Superior temporal gyrus (tissue), 1 donor: ENCODE measurements at regions not wholly inside any gene's neighbourhood (a gene's known extent, or its start where the extent isn't known, plus 50 kb on each side); places are given as distances from the start of the nearest gene placed in this dataset.

ENCODE experiments used
- DNase-seq: peaks from one replicate; pipeline ENCODE4 v3.0.0-alpha.2; 2016; ENCODE audit errors: extremely low spot score

DNA sequence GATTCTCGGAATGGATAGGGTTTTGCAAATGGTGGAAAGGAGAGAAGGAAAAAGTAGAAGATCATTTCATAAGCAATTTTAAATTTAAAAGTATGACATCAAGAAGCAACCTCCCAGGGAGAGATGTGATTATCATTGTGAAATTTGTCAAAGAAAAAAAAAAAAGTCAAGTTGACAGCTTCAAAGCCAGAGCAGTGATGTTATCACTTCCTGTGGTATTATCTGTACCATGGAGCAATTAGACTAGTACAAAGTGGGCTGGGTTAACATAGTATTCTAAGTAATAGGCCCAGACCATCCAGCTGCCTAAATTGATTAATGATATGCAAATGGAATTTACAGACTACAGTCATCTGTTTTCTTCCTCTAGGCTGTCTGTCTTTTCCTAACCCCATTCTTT is 84.0 kb upstream of the NPY start:
- DNase-seq = no peak

DNA sequence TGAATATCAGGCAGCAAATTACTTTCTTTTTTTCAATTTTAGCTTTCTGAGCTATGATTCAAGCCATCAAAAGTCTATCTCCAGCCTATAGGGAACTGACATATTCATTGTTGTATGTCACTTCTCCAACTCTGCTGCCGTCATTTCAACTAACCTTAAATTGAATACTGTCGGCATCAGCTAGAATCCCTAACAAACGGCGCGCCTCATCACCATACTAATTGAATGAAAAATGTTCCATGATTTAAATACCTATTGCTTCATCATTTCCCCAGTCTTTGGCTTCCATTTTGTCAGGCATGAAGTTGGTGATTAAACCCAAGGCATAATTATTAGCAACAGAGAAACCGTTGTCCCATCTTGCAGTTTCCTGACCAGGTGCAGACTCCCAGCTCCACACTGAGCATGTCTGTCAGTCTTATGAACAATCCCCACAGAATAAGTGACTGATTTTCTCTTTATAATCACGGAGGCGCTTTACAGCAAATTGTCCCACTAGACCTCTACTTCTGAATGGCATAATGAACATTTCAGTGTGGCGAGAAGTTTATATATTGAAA is 83.5 kb upstream of the NPY start:
- no peak for DNase-seq

DNA sequence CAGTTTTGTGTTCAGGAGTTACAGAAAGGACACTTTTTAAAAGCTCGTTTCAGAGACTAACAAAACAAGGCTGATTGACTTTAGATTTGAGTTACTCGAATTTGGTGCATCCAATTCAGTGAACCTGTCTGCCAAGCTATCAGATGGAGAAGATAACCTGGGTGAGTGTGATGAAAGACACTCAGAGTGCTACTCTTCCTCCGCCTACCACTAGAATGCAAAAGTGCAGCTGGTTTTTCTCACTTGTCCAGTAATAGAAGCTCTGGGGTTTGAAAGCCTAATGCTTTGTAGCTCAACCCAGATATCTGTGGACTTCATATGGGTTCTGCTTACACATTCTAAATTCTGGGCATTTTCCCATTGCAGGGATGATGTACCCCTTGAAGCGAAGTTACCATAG is 82.8 kb upstream of the NPY start:
- DNase-seq = no peak

DNA sequence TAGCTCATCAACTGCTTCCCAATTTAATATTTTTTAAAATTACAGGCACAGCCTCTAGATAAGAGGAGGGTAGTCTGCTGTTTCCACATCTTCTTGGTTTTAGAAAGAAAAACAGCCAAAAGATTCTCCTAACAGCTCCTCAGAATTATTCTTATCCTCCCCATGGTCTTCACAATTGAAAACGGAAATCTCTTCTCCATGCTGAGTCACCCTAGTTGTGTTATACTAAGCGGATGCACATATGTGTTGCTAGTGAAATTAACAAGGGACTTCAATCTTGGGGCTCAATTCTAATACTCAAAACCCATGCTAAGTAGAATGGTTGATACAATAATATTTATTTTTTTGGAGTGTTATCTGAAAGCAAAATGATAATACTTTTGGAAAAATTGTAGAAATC is 71.9 kb upstream of the NPY start:
- DNase-seq = no peak

DNA sequence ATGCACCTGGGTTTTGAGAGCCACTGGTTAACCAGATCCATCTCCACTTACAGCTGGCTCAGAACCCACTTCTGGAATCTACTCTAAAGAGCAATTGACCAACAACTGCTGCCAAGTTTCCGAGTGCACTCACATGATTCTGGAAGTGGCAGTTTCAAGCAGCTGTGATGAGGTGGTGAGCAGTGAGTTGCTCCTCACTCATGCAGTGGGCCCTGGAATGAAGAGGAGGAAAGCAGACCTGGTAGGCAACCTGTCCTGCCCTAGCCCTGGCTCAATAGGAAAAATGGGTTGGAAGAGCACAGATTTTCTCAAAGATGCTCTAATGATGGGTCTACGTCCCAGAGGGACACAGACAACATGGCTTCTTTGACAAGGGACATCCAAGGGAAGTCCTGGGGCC is 70.7 kb upstream of the NPY start:
- DNase-seq = no peak

DNA sequence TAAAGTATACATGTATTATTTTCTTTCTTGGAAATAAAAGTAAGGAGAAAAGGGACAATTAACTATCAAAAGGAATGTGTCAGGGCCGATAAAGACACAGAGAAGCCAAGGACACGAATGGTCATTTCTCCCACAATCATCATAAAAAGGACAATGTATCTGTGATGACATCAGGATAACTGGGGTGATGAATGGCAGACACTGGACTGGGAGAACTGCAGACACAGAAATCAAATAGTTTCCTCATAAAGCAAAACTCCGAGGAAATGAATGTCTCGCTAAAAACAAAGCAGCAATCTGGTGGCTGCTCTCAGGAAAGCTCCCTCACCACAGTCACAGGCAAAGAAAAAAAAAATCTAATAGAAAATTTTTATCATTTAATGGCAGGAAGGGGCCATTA is 69.3 kb upstream of the NPY start:
- DNase-seq = no peak

DNA sequence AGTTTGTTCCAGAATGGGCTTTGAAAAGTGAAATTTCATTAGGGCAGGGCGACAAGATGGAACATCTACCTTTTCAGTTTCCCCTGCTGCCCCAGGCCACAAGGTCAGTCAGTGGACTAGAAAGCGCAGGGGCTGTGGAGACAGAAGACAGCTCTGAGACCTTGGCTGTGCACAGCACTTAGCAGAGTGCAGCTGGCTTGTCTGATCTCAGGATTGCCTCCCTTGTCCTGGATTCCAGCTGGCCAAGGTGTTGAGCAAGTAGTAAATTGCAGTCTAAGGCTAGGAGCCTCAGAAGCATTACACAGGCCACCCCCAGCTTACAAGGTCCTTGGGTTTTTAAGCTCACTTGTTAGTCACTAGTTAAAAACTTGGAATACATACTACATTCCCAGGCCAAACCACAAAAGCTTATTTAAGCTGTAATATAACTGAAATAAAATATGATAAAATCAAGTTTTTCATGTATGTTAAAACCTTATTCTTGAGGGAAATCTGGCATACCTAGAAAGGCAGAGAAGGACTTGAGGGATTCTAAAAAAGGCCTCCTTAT is 67.3 kb upstream of the NPY start:
- no peak for DNase-seq

DNA sequence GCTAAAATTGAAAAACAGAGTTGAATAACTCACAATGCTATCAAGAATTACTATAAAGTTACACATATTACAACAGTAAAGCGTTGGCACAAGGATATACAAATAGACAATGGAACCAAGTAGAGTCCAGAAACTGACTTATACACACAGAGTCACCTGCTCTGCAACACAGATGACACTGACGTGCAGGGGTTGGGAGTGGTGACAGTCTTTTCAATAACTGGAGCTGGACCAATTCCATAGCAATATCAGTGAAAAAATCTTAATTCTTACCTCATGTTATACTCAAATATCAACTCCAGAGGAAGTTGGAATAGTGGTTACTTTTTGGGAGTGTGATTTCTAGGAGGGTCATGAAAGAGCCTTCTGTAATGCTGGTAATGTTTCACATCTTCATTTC is 62.5 kb upstream of the NPY start:
- no peak for DNase-seq

DNA sequence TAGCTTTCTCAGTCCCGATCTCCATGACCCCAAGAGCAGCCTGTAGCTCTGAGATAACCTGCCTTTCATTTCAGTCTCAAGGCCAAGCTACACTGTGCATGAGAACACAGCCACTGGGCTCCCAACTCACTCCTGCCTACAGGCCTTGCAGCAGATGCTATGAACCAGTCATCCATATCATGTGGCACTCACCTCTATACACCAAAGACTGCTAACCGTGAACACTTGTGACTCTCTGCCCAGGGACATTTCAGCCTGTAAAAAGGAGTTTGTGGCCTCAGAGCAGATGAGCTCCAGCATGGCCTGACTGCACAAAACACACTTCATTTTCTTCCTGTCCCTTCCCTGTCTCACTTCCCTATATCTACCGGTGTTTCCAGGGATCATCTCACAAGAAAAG is 56.9 kb upstream of the NPY start:
- no peak for DNase-seq

DNA sequence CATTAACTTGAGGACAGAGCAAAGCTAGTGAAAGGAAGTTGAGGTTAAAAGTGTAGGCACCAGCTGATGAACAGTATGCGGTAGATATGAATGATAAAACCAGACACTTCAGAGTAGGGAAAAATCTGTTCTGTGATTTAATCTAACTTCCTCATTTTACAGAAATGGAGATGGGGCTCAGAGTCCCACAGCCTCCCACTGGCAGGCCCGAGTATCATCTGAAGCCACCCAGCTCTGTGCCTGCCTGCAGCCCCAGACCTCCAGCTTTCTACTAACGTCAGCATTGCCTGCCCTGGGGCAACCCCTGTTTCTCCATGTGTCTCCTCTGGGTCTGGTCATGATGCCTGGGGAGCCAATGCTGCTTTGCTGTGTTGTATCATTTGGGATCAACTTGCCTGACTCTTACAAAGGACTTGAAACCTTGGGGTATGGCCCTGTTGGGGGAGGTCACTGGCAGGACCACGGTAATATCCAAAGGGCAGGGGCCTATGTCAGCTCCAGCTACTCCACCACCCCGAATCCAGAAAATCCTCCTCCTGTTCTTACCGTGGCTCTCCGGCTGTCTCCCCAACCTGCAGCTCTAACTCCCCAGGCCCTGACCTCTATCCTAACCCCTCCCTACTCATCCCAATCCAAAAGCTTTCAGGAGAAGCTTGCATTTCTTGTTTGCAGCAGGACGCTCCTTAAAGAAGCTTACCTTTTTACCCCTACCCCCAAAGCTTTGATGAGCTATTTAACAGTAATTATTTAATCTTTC is 56.2 kb upstream of the NPY start:
- DNase-seq = no peak

DNA sequence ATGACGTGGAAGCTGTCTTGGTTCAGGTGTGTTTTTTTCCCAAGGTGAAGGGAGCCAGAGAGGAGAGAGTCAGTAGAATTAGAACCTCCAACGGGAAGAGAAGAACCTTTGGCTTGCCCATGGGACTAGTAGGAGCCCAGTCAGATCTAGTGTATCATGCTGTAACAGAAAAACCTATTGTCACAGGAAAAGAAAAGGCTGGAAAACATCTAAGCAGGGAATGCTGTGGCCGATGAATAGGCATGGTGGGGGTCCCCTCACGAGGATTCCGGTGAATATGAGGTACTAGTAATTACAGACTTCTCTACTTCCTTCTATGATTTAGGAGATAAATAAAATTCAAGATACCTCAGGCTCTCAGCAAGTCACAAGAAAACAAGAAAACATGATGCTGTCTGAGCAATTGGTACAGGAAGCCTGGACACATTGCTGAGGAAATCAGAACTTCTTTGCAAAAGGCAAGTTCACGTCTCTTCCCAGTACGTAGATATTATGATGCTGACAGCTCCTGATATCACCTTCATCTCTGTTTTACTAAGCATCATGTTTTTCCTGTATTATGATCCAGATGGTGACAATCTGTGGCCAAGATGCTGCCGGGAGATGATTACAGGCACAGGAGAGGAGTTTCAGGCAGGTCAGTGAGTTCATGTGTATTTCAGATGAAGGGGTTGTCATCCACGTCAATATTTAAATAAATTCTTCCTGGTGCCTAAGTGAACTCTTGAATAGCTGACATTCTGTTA is 54.3 kb upstream of the NPY start:
- DNase-seq = no peak

DNA sequence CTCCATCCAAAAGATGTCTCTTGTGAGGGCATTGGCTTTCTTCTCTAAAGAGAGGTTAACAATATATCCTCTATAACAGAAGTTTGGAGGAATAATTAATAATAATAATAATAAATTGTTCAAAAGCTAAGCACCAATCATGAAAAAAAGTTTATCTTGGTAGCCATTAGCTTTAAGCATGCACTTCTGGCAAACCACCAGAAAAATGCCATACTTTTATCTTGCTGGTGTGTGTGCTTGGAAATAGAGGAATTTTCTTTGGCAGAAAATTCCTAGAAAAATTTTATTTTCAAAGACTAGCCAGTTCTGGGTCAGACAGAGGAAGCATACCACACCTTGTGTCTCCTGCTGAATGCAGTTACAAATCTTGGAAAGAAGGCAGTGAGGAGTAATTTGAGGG is 52.5 kb upstream of the NPY start:
- DNase-seq = no peak

DNA sequence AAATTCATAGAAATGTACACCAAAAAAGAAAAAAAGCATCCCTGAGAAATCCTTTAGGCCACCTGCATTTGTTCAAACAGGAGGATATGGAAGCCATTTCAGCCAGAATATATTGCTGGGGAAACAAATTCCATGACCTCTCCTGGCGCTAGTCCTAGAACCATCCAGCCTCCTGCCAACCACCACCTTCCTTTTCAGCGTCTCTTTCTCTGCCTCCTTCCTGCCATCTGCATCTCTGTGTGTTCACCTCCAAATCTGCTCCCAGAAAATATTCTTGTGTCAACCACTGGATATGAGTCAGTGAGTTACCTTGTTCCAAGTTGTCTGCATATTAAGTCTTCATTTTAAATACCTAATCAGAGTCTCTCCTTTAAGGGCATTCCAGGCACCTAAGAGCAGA is 50.6 kb upstream of the NPY start:
- DNase-seq = no peak
